CD14-positive monocyte (primary cell): ENCODE measurements at regions not wholly inside any gene's neighbourhood (a gene's known extent, or its start where the extent isn't known, plus 50 kb on each side); places are given as distances from the start of the nearest gene placed in this dataset.
A peak's percentile ranks its signal among the peaks of the same experiment; 100 is the strongest.

Experiments
- DNase-seq, 3 donors: peaks; one replicate each; pipeline ENCODE4 v3.0.0-alpha.2; 2011 to 2022
- H2AFZ ChIP-seq: 2 replicates; pipeline ENCODE4 v1.6.0; 2012; ENCODE audit warnings: mild to moderate bottlenecking, low read depth, low read length, inconsistent platforms; ENCODE audit not compliant: insufficient read depth, poor library complexity, severe bottlenecking
- H3K27ac ChIP-seq, 2 donors: 1 replicate in 1 of 2; 2 replicates in 1 of 2; pipeline ENCODE4 v1.5.1; 2012 to 2013; ENCODE audit warnings: low read length in 2 of 2, control low read depth in 1 of 2, inconsistent platforms in 1 of 2, low read depth in 1 of 2, mild to moderate bottlenecking in 1 of 2
- H3K27me3 ChIP-seq, 2 donors: one replicate each; pipeline versions ENCODE4 v1.6.0 to v1.6.1; 2011 to 2013; ENCODE audit warnings: low read length in 2 of 2; ENCODE audit not compliant: control insufficient read depth in 2 of 2, insufficient read depth in 2 of 2
- H3K36me3 ChIP-seq, 2 donors: replicated peaks in 1 of 2; 1 replicate in 1 of 2; 2 replicates in 1 of 2; pipeline versions ENCODE4 v1.5.1 to v1.6.1; 2012 to 2013; ENCODE audit warnings: low read length in 2 of 2, control low read depth in 1 of 2, inconsistent platforms in 1 of 2, mild to moderate bottlenecking in 1 of 2; ENCODE audit not compliant: insufficient read depth in 2 of 2, control insufficient read depth in 1 of 2
- H3K4me1 ChIP-seq, 2 donors: 1 replicate in 1 of 2; 2 replicates in 1 of 2; pipeline versions ENCODE4 v1.5.1 to v1.6.1; 2012 to 2013; ENCODE audit warnings: low read length in 2 of 2, control low read depth in 1 of 2, inconsistent platforms in 1 of 2, mild to moderate bottlenecking in 1 of 2, moderate library complexity in 1 of 2; ENCODE audit not compliant: insufficient read depth in 2 of 2, control insufficient read depth in 1 of 2
- H3K4me2 ChIP-seq: replicated peaks from 2 replicates; pipeline ENCODE3; 2012; ENCODE audit warnings: low read length, moderate library complexity, mild to moderate bottlenecking; ENCODE audit not compliant: poor library complexity, severe bottlenecking; ENCODE audit errors: extremely low read depth
- H3K4me3 ChIP-seq, 3 experiments: fragments of 200-600 bp in 1 of 3; sonication (generic) in 1 of 3; replicated peaks in 1 of 3; 1 replicate in 2 of 3; 2 replicates in 1 of 3; pipeline ENCODE4 v1.5.1; 2011 to 2013; ENCODE audit warnings: low read length in 3 of 3, mild to moderate bottlenecking in 3 of 3, control low read depth in 2 of 3, low read depth in 2 of 3, inconsistent platforms in 1 of 3, moderate library complexity in 1 of 3
- H3K79me2 ChIP-seq: 2 replicates; pipeline ENCODE4 v1.6.0; 2012; ENCODE audit warnings: mild to moderate bottlenecking, control low read depth, inconsistent platforms, low read length, moderate library complexity; ENCODE audit not compliant: insufficient read depth
- H3K9ac ChIP-seq: 2 replicates; pipeline ENCODE4 v1.6.0; 2017; ENCODE audit warnings: low read length, mild to moderate bottlenecking; ENCODE audit not compliant: insufficient read depth, poor library complexity, severe bottlenecking
- H3K9me3 ChIP-seq, 2 donors: replicated peaks in 1 of 2; 1 replicate in 1 of 2; 2 replicates in 1 of 2; pipeline versions ENCODE4 v1.5.1 to v1.6.1; 2012 to 2013; ENCODE audit warnings: low read length in 2 of 2, control low read depth in 1 of 2; ENCODE audit not compliant: control insufficient read depth in 1 of 2, insufficient read depth in 1 of 2
- H4K20me1 ChIP-seq: 2 replicates; pipeline ENCODE4 v1.6.0; 2012; ENCODE audit warnings: mild to moderate bottlenecking, low read length, control low read depth, moderate library complexity; ENCODE audit not compliant: insufficient read depth
- H3K27ac Mint-ChIP-seq, 7 donors: one replicate each; pipeline ENCODE4 v1.8.0; 2020; ENCODE audit warnings: mild to moderate bottlenecking in 7 of 7, mixed read lengths in 7 of 7, moderate library complexity in 6 of 7, inconsistent platforms in 2 of 7
- H3K27me3 Mint-ChIP-seq, 3 donors: one replicate each; pipeline ENCODE4 v1.8.0; 2021 to 2022; ENCODE audit warnings: low read depth in 3 of 3, mild to moderate bottlenecking in 3 of 3, mixed read lengths in 3 of 3, moderate library complexity in 3 of 3, inconsistent platforms in 1 of 3
- H3K36me3 Mint-ChIP-seq, 2 donors: one replicate each; pipeline ENCODE4 v1.8.0; 2020; ENCODE audit warnings: mixed read lengths in 2 of 2, inconsistent platforms in 1 of 2, mild to moderate bottlenecking in 1 of 2
- H3K4me1 Mint-ChIP-seq: one replicate; pipeline ENCODE4 v1.8.0; 2020; ENCODE audit warnings: mild to moderate bottlenecking, mixed read lengths
- H3K4me3 Mint-ChIP-seq, 2 donors: one replicate each; pipeline ENCODE4 v1.8.0; 2020; ENCODE audit warnings: mild to moderate bottlenecking in 2 of 2, mixed read lengths in 2 of 2, moderate library complexity in 1 of 2
- H3K9me3 Mint-ChIP-seq, 7 donors: one replicate each; pipeline ENCODE4 v1.8.0; 2020 to 2022; ENCODE audit warnings: mixed read lengths in 7 of 7, mild to moderate bottlenecking in 6 of 7, moderate library complexity in 6 of 7, inconsistent platforms in 2 of 7
- CTCF ChIP-seq: fragments of 200-600 bp; IDR thresholded peaks from one replicate; pipeline ENCODE4 v1.8.0; 2022; ENCODE audit warnings: antibody characterized with exemption, mild to moderate bottlenecking
- WGBS: methylation state at CpG from one replicate; pipeline ENCODE4 v1.1.5; 2013; ENCODE audit warnings: missing lambda C conversion rate; ENCODE audit not compliant: insufficient coverage; 5-methylcytosine and 5-hydroxymethylcytosine counted together
- intact Hi-C, 2 donors: fragments of 100-400 bp; cut with micrococcal nuclease; formaldehyde crosslinking; loops; one replicate each; pipeline versions ENCODE4 v1.15.0 to v1.15.1; 2023

GRCh38 chr12:108459149-108459548 lies 55.9 kb upstream of the FICD start:
- Mint-ChIP-seq H3K27ac (no peak overlapping the region), H3K27me3 (peaks cover 14 to 22% (median 18%) of the 10 kb centered on the region in 3 donors), H3K4me3 (no peak overlapping the region), H3K36me3 (no peaks in the 10 kb centered on the region), H3K9me3 (peaks cover 0 to 2% (median 0%) of the 10 kb centered on the region in 7 donors), H3K4me1 (peaks cover 11% of the 10 kb centered on the region)
- DNase-seq, result no peak
- Histone ChIP-seq H3K79me2 (no peaks in the 10 kb centered on the region), H3K27ac (no peak overlapping the region), H3K27me3 (peaks cover 1 to 7% of the 10 kb centered on the region in 2 donors), H3K9ac (no peak overlapping the region), H3K4me1 (peaks cover 6 to 12% of the 10 kb centered on the region in 2 donors), H3K9me3 (no peaks in the 10 kb centered on the region), H3K4me2 (no peak overlapping the region), H3K36me3 (no peaks in the 10 kb centered on the region), H4K20me1 (no peaks in the 10 kb centered on the region), H2AFZ (no peak overlapping the region), H3K4me3 (no peak overlapping the region)
- WGBS, result 58% methylated on average over 2 of the region's 3 CpGs
- no peak for TF ChIP-seq CTCF
- intact Hi-C loops, result loop anchor here (5.0 to 10.0 kb wide), 2 partner anchors 224 to 227 kb away; no protein-coding TSS in a partner anchor

- no peak overlapping the region for H2AFZ ChIP-seq
- intact Hi-C loops, result loop anchor here (5.0 to 10.0 kb wide), 2 partner anchors 223 to 226 kb away; no protein-coding TSS in a partner anchor
- no peak overlapping the region for H3K9ac ChIP-seq
- no peaks in the 10 kb centered on the region for H4K20me1 ChIP-seq
- peaks cover 0 to 2% (median 0%) of the 10 kb centered on the region in 7 donors for H3K9me3 Mint-ChIP-seq
- H3K36me3 ChIP-seq, result no peaks in the 10 kb centered on the region
- no peak for DNase-seq
- peaks cover 6 to 12% of the 10 kb centered on the region in 2 donors for H3K4me1 ChIP-seq
- H3K27me3 Mint-ChIP-seq, result peaks cover 11 to 16% (median 13%) of the 10 kb centered on the region in 3 donors
- H3K4me3 Mint-ChIP-seq, result no peak overlapping the region
- H3K79me2 ChIP-seq, result no peaks in the 10 kb centered on the region
- 65% methylated on average over 6 of the region's 7 CpGs for WGBS
- H3K4me3 ChIP-seq, result no peak overlapping the region
- peak; percentile 5 for TF ChIP-seq CTCF
- H3K27ac ChIP-seq, result no peak overlapping the region
- peaks cover 5 to 9% of the 10 kb centered on the region in 2 donors for H3K27me3 ChIP-seq
- H3K4me1 Mint-ChIP-seq, result peaks cover 11% of the 10 kb centered on the region
- H3K9me3 ChIP-seq, result no peaks in the 10 kb centered on the region
- no peak overlapping the region for H3K4me2 ChIP-seq
- H3K36me3 Mint-ChIP-seq, result no peaks in the 10 kb centered on the region
- H3K27ac Mint-ChIP-seq, result no peak overlapping the region
These were observed 57.2 kb upstream of the FICD start for GRCh38 chr12:108457734-108458361.
